Fibroblast of skin of left quadriceps (primary cell): ENCODE measurements at regions not wholly inside any gene's neighbourhood (a gene's known extent, or its start where the extent isn't known, plus 50 kb on each side); places are given as distances from the start of the nearest gene placed in this dataset.
"Not testable (repeated sequence)": the region's sequence is repeated elsewhere in the genome, so short reads cannot be mapped to it uniquely, and the experiment has no call there.

Source experiments
- DNase-seq, 2 experiments: peaks; one replicate each; pipeline ENCODE4 v3.0.0-alpha.2; 2013; ENCODE audit warnings: low read depth in 2 of 2

GRCh38 chr2:90069290-90069894 is 1377.9 kb downstream of the RPIA start:
- DNase-seq, result no peak

GRCh38 chr2:90076311-90076710 is 1384.8 kb downstream of the RPIA start:
- no peak for DNase-seq

GRCh38 chr2:90077948-90078347 is 1386.5 kb downstream of the RPIA start:
- DNase-seq, result no peak

- DNase-seq, result no peak
Observed at GRCh38 chr2:90079374-90079773, 1387.9 kb downstream of the RPIA start.

GRCh38 chr2:90087792-90088191 is 1396.3 kb downstream of the RPIA start:
- not testable (repeated sequence) for DNase-seq

- DNase-seq, result not testable (repeated sequence)
Observed at GRCh38 chr2:90093571-90094270, 1402.2 kb downstream of the RPIA start.

GRCh38 chr2:90097617-90098016 is 1406.1 kb downstream of the RPIA start:
- DNase-seq, result not testable (repeated sequence)

GRCh38 chr2:90105142-90105541 is 1413.7 kb downstream of the RPIA start:
- not testable (repeated sequence) for DNase-seq

- not testable (repeated sequence) for DNase-seq
Observed at GRCh38 chr2:90123409-90123808, 1431.9 kb downstream of the RPIA start.

- DNase-seq, result not testable (repeated sequence)
Observed at GRCh38 chr2:90139046-90139445, 1447.6 kb downstream of the RPIA start.

GRCh38 chr2:90141558-90141957 is 1450.1 kb downstream of the RPIA start:
- not testable (repeated sequence) for DNase-seq

GRCh38 chr2:90151805-90152204 is 1460.3 kb downstream of the RPIA start:
- DNase-seq, result not testable (repeated sequence)

GRCh38 chr2:90170978-90171377 is 1479.5 kb downstream of the RPIA start:
- not testable (repeated sequence) for DNase-seq

GRCh38 chr2:90173081-90173480 is 1481.6 kb downstream of the RPIA start:
- DNase-seq, result not testable (repeated sequence)

GRCh38 chr2:90179591-90179990 is 1488.1 kb downstream of the RPIA start:
- not testable (repeated sequence) for DNase-seq

- no peak for DNase-seq
Observed at GRCh38 chr2:90207454-90208058, 1516.1 kb downstream of the RPIA start.

GRCh38 chr2:90209009-90209408 is 1517.5 kb downstream of the RPIA start:
- DNase-seq, result no peak

GRCh38 chr2:90209806-90210205 is 1518.3 kb downstream of the RPIA start:
- no peak for DNase-seq

GRCh38 chr2:90215880-90216279 is 1524.4 kb downstream of the RPIA start:
- DNase-seq, result not testable (repeated sequence)

- DNase-seq, result not testable (repeated sequence)
Observed at GRCh38 chr2:90216801-90217200, 1525.3 kb downstream of the RPIA start.

- DNase-seq, result not testable (repeated sequence)
Observed at GRCh38 chr2:90218534-90218933, 1527.1 kb downstream of the RPIA start.

GRCh38 chr2:90220623-90221299 is 1529.3 kb downstream of the RPIA start:
- not testable (repeated sequence) for DNase-seq
